ENCODE measurements at regions not wholly inside any gene's neighbourhood (a gene's known extent, or its start where the extent isn't known, plus 50 kb on each side); places are given as distances from the start of the nearest gene placed in this dataset.
A peak's percentile ranks its signal among the peaks of the same experiment; 100 is the strongest.

- DNase-seq = peak; percentile 41
Measured at GRCh38 chr5:152884006-152884405, 478.9 kb upstream of the NMUR2 start.

DNA sequence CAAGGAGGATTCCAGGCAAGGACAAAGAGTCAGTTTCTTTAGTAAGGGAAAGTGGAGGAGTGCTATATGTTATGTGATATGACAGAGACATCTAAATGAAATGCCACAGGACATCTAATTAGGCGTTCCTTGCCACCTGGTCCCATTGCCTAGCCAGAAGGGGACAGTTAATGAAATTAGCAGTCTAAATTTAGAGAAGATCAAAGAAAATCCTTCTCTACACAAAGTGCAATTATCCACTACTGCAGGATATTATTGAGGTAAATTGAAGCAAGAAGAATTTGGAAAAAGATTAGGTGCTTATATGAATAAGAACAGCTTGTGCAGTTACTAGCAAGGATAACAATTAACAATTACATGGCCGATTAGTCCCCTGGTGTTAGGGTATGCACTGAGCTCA lies 495.3 kb upstream of the NMUR2 start:
- no peak for DNase-seq

GRCh38 chr5:152901754-152902153 lies 496.7 kb upstream of the NMUR2 start:
- no peak for DNase-seq

- no peak for DNase-seq
Measured at GRCh38 chr5:152905286-152905685, 500.2 kb upstream of the NMUR2 start.

DNA sequence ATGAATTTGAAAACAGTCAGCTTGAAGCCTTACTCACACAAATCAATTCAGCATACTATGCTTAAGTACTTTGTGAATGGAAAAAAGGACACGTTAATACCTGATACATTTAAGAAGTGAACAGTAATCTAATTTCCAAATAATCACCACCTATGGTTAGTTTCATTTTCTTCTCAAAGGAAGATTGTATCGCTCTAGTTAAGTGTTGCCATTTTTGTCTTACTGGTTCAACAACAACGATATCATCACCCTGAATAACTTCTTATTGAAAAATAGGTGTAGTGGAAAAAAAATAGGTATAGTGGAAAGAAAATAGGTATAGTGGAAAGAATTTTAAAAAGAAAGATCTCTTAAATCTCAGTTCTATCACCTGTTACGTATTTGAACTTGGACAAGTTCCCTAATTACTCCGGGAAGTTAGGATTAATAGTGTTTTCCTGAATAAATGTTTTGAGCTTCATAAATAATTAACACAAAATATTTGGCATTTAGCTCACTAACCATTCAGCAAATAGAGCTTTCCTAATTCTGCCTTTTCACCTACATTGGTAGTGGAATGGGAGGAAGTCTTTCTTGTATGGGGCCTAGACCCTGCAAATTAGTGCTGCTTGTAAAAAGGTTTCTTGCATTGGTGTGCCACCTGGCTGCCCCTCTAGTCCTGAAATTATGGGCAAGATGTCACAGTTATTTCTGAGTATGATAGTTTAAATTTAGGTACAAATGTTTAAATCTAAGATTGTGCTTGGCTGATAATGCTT lies 502.6 kb upstream of the NMUR2 start:
- DNase-seq = no peak

GRCh38 chr5:152912924-152913323 lies 507.8 kb upstream of the NMUR2 start:
- no peak for DNase-seq

DNA sequence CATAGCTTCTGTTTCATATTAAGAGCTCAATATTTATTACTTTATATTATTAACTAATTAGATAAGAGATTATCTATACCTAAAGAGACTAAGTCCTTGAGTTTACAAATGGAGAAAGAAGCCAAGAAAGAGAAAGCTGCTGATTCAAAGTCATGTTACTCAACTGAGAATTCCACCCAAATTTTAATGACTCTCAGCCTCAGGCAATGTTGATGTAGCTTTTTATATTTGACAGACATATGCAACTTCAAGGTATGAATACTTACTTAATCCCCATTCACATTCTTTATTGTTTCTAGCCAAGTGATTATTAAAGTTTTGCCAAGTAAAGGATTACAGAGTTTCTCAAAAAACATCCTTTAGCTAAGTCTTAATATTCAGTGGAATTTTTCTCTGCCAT lies 527.5 kb upstream of the NMUR2 start:
- DNase-seq = no peak

DNA sequence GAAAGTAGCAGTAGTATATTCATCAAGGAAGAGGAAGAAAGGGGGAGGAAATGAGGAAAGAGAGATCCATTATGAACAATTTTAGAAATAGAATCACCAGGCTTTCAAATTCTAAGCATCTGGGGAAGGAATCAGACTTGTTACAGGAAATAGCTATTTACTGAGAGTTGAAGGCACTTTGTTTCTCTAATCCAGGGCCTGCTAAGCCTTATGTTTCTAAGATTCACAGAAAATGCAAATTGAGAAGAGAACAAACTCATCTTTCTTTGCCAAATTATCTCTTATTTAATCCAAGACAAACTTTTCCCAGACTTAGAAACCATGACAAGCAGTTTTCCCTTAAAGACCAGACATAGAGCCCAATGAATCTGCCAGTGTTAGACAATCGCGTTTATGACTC lies 528.0 kb upstream of the NMUR2 start:
- no peak for DNase-seq

DNA sequence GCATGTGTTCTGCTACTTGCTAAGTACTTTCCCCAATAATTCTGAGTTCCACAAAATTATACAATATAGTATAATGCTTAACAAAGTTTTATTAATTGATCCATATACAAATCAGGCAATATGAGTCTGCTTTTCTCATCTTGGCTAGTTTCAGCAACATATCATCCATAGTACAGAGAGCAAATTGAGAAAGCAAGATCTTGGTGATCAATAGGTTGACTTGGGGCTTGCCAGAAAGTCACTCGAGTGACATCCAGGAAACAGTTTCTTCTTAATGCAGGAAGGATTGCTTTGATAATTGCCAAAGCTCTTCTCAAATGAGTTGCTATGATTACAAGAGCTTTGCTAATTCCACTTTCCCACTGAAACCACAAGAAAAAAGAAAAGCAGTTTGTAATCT lies 533.6 kb upstream of the NMUR2 start:
- DNase-seq = no peak

DNA sequence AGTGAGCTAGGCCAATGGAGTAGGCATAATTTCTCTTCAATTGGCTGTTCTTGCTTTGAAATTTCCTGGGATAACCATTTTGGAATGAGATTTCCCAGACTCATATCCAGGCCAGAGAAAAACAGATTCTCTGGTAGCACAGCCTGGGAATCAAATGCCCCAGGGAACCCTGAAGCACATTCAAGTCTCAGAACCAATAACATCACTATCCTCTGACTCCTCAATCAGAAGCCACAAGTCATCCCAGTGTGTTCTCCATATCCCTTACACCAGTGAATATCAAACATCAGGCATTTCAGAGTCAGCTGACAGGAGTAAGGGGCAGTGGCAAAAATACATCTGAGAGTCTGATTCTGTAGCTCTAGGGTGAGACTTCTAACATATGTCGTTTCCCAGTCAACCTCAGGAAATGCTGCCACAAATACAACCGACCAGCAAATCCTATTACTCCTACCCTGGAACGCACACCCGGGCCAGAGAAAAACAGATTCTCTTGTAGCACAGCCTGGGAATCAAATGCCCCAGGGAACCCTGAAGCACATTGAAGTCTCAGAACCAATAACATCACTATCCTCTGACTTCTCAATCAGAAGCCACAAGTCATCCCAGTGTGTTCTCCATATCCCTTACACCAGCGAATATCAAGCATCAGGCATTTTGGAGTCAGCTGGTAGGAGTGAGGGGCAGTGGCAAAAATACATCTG lies 537.7 kb upstream of the NMUR2 start:
- DNase-seq = no peak

DNA sequence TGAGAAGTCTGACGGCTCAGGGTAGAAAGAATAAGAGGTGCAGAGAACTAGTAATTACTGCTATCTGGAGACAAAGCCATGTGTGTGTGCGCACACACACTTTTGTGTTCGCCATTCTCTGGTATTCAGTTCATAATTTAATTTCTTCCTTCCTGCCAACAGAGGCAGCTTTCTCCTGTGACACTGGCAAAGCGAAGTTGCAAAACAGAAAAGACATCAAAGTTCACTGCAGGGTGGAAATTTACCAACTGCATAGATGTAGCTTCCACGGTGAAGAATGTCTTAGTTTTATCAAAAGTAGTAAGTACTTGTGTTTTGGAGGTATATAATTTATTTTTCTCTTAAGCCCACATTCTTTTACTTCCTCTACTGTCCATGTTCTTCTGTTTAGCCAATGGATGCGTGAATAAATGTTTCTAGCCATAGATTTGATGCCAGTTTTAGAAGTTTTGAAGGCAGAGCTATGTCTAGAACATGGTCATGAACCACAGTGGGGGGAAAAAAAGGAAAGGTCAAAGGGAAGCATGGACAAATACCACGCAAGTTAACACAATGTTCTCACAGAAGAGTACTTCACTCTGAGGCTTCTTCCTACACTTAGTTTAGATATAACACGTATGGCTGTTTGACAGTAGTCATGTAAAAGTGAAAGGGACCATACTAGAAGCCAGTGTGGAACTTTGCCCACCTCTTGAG lies 536.5 kb upstream of the GRIA1 start:
- DNase-seq = no peak

DNA sequence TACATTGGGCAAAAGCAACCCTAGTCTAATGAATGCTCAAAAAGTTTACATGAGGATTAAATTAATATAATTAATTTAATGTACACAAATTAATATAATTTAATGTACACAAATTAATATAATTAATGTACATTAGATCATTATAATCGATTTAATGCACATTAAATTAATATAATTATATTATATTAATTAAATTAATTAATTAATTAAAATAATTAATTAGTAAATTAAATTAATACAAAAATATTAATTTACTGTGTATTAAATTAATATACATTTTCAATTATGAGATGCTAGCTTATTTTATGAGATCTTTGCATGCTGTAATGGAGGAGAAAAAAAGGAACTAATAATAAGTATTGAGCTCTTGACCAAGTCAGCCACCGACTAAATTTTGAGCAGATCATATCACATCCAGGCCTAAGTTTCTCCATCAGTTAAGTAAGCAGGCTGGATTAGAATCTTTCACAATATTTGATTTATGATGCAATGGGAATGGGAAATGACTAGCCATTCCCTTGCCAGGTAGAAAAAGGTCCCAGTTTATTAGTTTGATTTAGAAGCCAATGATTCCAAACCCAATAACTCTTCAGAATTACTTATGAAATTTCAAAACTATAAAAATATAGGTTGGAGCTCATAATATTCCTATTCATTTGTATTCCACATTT lies 533.4 kb upstream of the GRIA1 start:
- no peak for DNase-seq

DNA sequence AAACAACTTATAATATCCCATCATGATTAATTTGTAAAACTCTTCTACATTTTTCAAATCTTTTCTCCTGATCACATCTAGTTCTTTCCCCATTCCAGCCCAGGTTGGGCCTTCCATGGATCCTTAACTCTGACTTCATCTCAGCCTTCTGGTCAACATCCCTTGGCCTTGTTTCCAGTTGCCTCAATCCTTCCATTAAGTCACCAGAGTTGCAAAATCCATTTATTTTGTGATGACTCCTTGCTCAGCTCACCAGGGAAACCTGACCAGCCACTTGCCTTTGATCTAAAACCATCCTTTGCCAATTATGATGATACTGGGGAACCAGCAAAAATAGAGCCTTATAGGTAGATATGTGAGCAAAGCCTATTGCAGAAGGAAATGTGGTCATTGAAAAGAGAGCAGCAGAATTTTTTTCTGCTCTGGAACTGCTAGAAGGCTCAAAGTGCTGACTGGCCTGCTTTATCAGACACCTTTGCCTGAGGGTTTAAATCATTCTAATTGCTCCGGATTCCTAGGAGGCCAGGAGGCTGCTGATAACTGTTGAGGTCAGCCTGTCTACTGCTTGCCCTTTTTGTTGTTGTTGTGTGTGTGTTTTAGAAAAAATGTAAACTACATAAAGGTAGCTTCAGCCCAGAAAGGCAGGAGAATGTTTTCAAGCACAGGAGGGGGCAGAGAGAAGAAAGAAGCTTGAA lies 512.2 kb upstream of the GRIA1 start:
- DNase-seq = no peak

DNA sequence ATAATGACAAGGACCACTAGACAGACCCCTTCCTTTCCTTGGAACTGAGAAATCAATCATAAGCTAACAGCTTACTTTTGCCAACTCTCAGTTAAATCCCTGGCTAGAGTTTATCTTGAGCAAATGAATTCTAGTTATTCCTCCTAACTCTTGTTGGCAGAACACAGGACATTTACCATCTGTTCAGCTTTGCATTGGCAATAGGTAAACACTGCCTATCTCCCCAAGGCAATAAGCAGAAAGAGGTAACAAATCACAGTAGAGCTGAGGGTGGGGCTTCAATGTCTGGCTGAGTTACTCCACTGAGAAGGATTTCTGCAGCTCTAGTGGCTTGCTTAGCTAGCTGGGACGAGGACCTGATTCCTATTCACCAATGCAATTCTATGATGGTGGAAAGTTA lies 503.3 kb upstream of the GRIA1 start:
- DNase-seq = no peak

GRCh38 chr5:152990217-152990616 lies 500.3 kb upstream of the GRIA1 start:
- DNase-seq = no peak

GRCh38 chr5:152990649-152991048 lies 499.8 kb upstream of the GRIA1 start:
- no peak for DNase-seq

- no peak for DNase-seq
Measured at GRCh38 chr5:152994033-152994680, 496.3 kb upstream of the GRIA1 start.

- no peak for DNase-seq
Measured at GRCh38 chr5:152995214-152995725, 495.2 kb upstream of the GRIA1 start.

DNA sequence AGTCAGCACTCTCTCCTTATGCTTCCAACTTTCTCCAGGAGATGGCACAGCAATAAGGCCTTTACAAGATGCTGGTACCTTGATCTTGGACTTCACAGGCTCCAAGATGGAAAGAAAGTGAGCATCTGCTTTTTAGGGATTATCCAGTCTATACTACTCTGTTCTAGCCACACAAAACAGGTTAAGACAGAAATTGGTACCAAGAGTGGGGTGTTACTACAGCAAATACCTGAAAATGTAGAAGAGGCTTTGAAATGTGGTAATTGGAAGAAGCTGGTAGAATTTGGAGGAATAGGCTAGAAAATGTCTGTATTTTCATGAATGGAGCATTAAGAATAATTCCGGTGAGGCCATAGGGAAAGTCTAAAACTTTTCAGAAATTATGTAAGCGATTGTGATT lies 484.8 kb upstream of the GRIA1 start:
- DNase-seq = no peak

DNA sequence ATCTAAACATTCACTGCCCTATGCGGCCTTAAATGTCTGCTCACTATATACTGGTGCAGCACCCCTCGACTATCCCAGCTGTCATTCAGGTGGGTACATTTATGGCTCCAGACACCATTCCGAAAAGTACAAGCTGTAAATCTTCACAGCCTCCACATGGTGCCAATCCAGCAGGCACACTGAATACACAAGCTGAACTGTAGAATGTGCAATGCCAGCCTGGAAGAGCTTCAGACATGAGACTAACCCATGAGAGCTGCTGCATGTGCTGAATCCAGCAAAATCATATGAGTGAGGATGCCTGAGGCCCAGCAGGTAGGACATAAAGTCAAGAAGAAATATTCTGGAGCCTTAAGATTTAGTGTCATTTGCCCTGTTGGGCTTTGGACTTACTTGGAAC lies 483.8 kb upstream of the GRIA1 start:
- DNase-seq = no peak

DNA sequence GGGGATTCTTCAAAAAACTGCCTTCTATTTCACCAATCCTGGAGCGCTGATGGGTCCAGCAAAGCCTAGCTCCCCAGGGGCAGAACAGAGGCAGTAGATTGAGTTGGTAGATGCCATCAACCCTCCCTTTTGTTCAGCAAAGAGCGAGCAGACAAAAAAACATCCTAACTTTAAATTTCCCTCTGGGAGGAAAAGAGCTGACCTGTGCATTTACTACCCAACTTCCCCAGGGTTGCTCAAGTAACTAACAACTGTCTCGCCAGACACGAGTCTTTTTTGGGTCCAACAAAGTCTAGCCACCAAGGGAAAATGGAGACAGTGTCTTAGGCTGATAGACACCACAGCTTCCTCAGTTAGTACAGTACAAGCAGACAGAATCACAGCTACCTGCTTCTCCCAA lies 476.3 kb upstream of the GRIA1 start:
- DNase-seq = no peak

DNA sequence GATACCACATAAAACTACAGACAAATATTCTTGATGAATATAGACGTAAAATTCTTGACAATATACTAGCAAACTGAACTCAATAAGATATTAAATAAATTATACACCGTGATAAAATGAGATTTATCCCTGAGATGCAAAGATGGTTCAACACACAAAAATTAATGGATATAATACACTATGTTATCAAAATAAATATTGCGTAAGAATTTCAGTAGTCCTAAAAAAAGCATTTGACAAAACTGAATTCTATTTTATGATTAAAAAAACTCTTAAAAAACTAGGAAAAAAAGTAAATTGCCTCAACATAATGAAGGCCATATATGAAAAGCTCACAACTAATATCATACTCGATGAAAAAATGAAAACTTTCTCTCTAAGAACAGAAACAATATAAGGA lies 472.3 kb upstream of the GRIA1 start:
- no peak for DNase-seq
